DMS 273 (cell line): ENCODE measurements at regions not wholly inside any gene's neighbourhood (a gene's known extent, or its start where the extent isn't known, plus 50 kb on each side); places are given as distances from the start of the nearest gene placed in this dataset.
"Not testable (repeated sequence)": the region's sequence is repeated elsewhere in the genome, so short reads cannot be mapped to it uniquely, and the experiment has no call there.

Experiments used
- DNase-seq: peaks from one replicate; lab custom pipeline; 2025; ENCODE audit not compliant: unreplicated experiment; lab: John Stamatoyannopoulos, UW

DNA sequence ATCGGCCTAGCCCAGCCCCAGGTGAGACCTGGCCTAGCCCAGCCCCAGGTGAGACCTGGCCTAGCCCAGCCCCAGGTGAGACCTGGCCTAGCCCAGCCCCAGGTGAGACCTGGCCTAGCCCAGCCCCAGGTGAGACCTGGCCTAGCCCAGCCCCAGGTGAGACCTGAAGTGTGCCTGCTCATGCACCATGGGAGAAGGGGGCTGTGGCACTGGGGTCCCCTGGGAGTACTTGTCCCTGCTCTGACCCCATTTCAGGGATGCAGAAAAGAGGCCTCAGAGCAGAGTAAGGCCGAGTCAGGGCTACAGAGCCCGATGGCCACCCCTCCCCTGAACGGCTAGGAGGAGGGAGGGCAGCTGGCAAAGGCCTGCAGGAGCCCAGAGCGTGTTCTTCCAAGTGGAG, 129.6 kb downstream of the CRYBB2 start:
- not testable (repeated sequence) for DNase-seq

DNA sequence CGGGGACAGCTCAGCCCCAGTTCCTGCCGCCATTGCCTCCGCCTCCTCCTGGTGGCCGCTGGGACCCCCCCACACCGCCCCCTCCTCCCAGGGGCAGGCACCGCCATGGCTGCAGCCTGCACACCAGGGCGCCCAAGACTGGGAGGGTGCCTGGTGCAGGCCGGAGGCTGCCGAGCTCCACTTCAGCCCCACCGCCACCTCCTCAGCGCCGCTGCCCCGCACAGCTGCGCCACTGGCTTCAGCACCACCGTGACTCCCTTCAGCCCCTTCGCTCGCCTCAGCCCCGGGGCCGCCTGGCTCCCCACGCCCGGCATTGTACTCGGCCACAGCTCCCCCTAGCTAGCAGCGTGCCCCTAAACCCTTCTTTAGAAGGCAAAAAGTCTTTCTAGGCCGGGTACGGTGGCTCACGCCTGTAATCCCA, 131.1 kb downstream of the CRYBB2 start:
- no peak for DNase-seq

DNA sequence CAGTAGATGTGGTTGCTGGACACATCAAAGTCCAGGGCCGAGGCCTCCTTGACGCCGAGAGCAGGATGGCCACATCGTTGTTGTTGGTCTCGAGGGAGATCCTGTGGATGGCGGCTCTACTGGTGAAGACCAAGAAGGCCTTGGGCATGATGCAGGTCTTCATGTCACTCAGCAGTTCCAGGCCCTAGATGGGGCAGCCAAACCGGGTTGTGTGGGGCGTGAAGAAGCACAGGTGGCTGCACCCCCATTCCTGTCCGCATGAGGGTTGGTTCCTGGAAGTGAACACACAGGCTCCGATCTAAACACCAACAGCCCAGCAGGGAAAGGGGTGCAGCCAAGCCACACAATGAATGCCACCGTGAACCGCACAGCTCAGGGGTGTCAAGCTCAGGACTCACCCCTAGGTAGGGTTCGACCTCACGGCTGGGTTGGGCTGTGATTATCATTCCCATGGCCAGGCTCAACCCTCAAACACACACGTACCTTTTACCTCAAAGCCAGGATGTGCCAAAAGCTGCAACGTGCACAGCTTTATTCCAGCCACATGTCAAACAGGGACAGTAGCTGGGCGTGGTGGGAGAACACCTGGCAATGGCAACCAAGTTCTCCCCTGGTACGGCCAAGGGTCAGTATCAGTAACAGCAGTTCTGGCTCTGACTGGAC, 132.3 kb downstream of the CRYBB2 start:
- no peak for DNase-seq

DNA sequence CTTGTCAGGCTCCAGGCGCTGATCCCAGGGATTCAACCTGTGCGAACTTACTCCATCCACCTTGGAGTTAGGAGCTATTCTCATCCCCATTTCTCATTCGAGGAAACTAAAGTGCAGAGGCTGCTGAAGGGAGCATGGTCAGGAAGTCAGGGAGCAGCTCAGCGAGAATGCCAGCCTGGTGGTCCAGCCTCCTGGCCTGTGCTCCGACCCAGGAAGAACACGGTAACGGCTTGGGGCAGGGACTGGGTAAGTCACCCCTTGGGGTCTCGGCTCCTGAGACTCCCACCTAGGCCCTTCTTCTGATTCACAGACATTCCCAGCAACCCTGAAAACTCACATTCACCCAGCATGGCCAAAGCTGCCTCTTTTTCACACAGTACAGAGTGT, 132.8 kb downstream of the CRYBB2 start:
- no peak for DNase-seq

DNA sequence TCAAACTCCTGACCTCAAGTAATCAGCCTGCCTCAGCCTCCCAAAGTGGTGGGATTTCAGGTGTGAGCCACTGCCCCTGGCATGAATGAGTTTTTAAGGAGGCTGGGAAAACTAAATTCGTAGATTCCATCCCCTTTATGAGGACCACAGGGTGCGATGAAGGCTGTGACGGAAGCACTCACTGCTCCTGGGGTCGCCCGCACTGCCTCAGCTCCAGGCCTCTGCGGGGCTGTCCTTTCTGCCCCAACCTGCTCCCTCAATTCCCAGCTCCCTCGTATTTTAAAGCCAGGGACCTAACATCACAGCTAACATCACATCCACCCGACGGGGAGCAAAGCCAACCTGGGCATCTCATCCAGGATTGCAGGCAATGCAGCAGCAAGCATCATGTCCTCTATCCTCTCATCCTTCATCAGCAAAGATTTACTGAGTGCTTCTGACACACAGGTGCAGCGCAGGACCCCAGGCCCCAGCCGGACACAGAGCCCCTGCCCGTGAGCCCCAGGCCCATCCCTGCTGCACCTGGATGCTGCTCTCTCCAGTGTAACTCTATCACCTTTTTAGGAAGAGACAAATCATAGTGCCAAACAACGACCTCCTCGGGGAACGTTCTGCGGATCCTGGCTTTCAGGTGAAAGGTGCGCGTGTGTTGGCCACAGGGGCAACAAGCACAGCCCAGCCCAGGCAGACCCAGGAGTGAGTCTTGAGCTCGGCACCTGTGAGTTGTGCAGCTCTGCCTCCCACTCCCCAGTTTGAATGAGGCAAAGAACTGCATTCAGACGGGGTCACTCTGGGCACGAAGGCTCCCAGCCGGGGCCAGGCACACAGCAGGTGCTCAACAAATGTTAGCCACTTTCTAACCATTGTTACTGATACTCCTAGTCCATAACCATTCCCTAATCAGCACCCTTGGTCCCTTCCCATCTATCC, 134.3 kb downstream of the CRYBB2 start:
- DNase-seq: no peak

DNA sequence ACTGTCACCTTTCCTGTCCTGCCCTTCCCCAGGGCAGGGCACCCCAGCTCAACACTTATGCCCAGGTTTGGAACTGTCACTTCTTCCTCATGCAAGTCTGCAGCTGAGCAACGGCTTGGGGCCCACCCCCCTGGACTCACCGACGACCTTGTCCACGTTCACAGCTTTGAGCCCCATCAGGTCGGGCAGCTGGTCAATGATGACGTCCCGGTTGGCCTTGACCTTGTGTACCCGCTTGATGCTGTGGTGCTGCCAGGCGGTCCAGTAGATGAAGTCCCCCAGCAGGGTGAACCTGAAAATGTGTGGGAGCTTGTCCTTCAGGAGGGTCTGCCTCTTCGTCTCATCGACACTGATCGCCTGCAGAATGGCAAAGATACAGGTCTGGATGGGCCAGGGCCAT, 135.0 kb downstream of the CRYBB2 start:
- DNase-seq: no peak

DNA sequence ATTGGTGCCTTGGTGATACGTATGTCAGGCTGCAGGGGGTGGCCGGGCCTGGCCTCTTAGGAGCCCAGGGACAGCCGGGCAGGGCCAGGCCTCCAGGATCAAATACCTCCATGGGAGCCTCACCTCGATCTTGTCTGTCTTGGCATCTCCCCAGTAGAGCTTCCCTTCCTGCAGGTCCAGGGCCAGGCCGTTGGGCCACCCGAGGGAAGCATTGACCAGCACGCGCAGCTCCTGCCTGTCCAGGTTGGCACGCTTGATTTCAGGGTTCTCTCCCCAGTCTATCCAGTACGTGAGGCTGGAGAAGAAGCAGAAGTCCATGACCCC, 137.7 kb downstream of the CRYBB2 start:
- no peak for DNase-seq

DNA sequence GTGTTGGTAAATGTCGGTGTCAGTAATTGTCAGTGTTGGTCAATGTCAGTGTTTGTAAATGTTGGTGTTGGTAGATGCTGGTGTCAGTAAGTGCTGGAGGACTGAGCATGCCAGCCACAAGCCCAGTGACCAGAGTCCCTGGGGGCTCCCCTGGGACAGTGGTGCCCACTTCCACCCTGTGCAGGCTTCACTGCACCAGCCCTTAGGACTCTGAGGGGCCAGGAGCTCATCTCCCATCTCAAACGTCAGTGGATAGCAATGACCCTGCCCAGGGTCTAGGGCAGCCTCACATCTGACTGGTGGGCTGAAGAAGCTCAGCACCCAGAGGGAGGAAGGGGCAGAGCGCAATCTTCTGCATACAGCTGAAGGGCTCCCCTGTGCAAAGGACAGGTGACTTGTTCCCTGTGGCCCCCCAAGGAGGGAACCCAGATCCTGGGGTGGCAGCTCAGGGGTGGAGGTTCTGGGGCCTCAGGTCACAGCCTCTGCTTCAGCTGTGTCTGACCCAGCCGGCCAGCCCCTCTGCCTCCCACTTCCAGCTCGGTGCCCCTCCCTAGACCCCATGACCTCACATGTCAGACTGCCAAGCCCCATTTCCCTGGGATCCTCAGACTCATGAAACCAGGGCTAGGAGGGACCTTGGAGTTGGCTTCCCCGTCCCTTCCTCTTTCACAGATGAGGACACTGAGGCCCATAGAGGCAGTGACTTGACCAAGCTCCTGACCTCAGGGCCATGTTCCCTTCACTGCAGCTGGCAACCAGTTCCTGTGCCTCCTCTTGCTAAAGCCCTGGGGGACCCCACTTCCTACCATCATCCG, 138.4 kb downstream of the CRYBB2 start:
- no peak for DNase-seq

DNA sequence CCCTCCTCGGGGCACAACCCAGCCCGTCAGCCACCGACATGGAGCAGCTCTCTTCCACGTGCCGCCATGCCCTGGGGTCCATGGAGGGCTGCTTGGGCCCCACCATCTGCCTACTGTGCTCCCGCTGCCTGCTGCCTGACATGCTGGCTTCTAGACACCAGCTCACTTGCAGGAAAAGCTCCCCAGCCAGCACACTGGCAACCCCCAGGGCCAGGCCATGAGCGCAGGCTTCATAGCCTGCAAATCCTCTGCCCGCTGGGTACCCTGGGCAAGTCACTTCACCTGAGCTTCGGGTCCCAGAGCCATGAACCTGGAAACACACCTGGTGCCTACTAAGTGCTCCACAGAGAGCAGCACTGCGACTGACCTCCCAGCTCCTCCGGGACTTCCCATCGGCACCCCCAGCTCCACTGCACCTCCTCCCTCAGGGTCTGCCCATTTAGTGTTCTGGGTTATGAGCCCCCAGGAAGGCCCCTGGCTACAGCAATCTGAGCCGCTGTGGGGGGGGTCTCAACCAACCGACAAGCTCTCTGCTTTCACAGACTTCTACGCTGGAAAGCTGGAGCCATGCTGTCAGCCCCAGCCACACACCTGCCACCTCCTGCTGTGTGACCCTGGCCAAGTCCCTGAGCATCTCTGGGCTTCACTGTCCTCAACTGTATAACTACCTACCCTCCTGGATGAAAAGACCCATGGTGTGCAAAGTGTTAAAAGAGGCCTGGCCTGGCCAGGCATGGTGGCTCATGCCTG, 139.2 kb downstream of the CRYBB2 start:
- DNase-seq: no peak

DNA sequence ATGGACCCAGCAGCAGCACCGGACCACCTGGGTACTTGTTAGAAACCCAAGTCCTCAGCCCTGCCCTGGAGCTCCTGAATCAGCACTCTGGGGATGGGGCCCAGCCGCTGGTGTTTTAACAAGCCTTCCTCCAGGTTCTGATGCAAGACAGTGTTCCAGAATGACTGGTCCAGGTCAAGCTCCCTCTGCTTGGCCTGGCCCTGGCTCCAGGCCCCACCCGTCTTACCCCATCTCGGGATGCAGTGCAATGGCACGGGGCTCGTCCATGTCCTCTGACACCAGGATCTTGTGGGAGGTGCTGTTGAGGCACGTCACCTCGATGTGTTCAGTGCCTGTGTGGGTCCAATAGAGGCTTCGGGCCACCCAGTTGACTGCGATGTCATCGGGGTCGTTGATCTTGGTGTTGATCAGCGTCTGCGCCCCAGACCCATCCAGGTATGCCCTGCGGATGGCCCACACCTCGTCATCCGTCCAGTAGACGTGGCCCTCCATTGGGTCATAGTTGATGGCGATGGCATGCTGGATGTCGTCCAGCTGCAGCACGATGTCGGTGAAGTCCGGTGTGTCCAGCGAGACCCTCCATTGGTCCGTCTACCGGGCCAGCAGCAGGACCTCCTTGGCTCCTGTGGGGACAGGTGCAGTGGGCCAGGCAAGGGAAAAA, 140.3 kb downstream of the CRYBB2 start:
- no peak for DNase-seq

DNA sequence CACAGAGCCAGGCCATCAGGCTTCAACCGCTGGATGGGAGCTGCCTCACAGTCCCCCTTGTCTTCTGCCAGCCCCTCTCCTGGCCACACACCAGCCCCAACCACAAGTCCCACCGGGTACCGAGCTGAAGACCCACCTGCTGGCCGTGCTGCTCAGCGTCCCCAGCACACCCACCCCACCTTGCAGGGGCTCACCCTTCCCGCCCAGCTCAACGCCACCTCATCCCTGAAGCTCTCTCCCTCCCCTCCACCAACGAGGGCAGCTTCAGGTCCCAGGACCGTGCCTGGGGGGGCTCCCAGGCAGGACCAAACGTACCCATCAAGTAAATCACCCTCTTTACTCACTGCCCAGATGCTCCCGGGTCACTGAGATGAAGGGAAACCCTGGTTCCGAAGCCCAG, 141.0 kb downstream of the CRYBB2 start:
- no peak for DNase-seq

DNA sequence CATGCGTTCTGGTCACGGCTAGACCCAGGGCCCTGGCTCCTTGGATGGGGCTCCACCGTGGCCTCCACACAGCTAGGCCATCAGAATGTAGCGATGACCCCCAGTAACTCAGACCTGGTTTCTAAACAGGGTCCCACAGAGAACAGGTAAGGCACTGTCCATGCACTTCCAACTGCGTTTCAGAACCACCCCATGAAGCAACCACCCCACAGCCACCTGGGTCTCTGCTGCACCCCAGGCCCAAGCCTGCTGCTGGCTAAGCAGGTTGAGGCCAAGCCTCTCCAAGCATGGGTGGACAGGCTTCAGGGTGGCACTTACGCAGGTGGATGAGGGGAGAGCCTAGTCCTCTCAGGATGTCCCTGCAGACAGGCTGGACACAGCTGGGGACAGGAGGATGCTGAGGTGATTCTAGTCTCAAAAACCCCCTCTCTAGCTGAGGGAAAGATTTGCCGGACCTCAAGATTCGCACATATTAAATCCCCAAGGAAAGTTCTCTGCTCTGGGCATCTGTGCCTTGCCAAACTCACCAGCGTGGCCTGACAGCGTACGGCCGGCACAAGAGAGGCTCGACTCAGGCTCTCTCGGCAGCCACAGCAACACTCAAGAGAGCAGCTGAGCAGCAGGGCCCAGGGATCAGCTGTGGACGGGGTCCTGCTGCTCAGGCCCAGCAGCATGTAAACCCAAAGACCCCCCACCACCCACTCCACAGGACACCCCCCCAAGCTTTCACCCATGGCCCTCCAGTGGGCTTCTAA, 141.6 kb downstream of the CRYBB2 start:
- no peak for DNase-seq

DNA sequence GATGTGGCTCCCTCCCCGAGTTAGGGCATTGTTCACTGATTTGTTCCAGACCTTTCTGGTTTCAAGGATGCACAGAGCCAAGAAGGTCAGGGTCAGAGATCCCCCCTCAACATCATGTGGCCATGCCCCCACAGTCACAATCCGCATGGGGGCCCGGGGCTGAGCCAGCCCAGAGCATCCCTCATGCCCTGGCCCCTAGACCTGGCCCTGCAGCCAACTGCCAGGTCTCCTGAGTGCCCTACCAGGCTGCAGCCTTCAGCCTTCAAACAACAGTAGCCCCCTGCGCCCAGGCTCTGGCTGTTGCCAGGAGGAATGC, 142.4 kb downstream of the CRYBB2 start:
- DNase-seq: no peak

DNA sequence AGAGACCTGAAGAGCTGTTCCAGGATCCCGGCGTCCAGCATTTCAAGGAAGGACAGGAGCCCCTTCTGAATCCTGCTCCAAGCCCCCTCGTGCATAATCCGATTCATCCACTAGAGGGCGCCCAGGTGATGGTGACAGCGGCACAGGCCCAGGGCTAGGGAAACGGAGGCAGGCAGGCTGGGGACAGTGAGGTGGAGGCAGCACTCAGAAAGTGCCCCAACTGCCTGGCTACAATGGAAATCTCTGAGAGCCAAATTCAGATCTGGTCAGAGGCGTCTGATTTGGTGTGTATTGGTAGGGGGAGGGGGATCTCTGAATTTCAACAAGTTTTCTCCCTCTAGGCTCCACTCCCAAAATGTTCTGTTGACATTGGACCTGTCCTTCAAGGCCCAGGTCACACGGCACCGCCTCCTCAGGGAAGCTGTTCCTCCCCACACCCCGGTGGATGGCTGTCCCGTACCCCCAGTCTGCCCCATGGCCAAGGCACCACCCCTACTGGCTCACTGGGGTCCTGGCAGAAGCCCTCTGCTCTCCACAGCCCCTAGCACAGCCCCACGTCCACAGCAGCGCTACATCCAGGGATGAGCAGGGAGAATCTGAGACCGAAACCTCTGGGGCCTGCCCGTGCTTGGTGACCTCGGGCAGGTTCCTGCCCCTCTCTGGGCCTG, 142.9 kb downstream of the CRYBB2 start:
- peak; percentile 73 for DNase-seq

DNA sequence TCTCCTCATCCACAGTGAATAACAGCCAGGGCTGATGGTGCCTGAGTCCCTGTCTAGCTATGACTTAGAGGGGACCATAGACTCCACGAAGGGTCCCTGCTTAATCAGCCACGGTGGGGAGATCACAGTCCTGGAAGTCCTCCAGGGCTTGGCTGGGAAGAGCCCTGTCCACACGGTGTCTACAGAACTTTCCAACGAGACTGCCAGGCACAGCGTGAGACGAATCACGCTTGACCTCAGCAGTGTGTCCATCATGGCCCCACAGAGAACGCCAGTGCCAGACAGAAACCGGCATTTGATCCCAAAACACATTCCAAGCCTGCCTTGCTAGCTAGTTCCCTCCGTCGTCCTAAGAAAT, 143.4 kb downstream of the CRYBB2 start:
- no peak for DNase-seq

DNA sequence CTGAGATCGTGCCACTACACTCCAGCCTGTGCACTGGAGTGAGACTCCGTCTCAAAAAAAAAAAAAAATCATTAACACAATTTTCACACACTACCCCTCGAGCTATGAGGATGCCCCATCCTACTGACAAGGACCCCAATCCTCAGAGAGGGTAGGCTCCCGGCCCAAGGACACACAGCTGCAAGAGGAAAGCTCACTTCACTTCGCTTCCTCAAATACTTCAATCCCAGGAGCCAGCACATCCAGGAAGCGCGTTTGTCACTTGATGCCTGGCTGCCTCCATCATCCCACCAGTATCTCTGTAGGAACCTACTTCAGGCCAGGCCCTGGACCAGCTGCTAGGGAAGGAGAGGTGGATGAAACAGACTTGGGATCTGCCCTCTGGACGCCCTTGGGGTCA, 144.0 kb downstream of the CRYBB2 start:
- no peak for DNase-seq

DNA sequence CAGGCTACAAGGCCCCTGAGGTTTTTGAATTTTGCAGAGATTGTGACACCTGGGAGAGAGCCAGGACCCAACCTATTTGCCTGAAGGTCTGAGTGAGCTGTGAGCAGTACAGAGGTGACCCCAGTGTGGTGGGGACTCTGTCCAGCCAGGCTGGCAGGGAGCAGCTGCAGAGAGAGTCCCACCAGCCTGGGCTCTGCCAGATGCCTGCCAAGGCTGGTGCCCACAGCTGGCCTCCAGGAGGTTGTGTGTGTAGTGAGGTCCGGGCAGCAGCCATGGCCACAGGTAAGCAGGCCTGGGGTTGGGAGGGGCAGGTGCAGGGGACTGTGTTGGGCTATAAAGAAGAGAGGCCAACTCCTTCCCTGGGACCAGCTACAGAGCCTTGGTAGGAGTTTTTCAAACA, 144.8 kb downstream of the CRYBB2 start:
- no peak for DNase-seq

DNA sequence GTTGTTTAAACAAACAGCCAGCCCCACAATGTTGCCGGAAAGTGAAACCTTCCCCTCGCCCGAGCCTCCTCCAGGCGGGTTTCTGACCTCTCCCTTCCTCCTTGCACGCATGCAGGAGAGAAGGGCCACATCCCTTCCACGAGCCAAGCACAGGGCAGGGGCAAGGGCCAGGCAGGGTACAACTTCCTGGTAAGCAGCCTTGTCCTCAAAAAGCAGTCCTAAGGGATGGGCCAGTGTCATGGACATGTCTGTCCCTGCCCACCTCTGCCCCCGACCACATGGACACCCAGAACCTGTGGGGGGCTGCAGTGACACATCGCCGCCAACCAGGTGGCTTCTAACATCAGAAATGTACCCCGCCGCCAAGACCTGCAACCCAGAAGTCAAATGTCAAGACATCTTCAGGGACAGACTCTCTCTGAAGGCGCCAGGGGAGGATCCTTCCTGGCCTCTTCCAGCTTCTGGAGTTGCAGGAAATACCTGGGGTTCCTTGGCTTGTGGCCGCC, 145.3 kb downstream of the CRYBB2 start:
- no peak for DNase-seq

DNA sequence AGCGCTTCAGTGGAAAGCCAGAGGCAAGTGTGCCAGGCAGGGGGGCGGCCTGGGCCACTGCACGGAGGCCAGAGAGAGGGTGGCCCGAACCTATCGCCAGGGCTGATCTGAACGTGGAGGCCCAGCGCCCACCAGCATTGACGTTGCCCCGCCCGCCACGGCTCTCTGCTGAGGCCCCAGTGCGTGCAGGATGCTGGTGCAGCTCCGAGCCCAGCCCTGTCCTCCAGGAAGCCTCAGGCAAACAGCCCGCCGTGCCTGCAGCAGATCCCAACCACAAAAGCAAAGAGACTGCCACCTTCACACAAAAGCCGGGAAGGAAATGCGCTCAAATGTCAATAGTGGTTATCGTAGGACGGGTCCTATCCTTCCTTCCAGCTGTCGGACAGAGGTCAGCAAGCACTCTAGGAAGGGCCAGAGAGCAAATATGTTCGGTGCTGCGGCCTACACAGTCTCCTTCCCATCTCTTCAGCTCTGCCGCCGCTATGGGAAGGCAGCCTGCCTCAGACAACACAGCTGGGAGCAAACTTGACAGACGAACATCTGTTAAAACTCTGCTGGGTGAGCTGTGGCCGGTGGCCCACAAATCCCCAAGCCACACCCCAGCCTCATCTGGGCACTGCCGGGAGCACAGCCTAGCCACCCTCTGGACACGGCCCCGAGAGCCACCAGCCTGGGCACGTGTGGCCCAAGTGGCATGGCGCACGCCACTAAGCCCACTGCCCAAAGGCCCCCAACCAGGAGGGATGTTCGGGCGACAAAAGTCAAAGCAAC, 146.2 kb downstream of the CRYBB2 start:
- DNase-seq: no peak
